Fibroblast of pulmonary artery (primary cell): ENCODE measurements at regions not wholly inside any gene's neighbourhood (a gene's known extent, or its start where the extent isn't known, plus 50 kb on each side); places are given as distances from the start of the nearest gene placed in this dataset.

ENCODE experiments used
- DNase-seq: peaks from one replicate; pipeline ENCODE4 v3.0.0-alpha.2; 2010; ENCODE audit warnings: low read depth
- H3K4me3 ChIP-seq: replicated peaks from 2 replicates; pipeline ENCODE4 v1.5.1; 2011; ENCODE audit warnings: low read depth, mild to moderate bottlenecking, control low read depth, low read length, moderate library complexity
- TF ChIP-seq, protein P1 (sequence below): IDR thresholded peaks from 2 replicates; pipeline ENCODE4 v1.5.1; 2011; ENCODE audit warnings: mild to moderate bottlenecking, control low read depth, low read length, inconsistent platforms; ENCODE audit errors: missing control alignments

DNA sequence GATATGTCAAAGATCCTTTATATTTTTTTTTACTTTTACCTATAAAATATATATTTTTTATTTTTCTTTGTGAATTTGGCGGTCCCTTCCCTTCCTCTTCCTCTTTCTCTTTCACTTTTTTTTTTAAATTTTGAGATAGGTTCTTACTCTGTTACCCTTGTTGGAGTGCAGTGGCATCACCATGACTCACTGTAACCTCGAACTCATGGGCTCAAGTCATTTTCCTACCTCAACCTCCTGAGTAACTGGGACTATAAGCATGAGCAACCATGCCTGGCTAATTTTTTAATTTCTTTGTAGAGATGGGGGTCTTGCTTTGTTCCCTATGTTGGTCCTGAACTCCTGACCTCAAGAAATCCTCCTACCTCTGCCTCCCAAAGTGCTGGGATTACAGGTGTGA, 258.0 kb upstream of the CLINT1 start:
- TF ChIP-seq, protein P1, sequence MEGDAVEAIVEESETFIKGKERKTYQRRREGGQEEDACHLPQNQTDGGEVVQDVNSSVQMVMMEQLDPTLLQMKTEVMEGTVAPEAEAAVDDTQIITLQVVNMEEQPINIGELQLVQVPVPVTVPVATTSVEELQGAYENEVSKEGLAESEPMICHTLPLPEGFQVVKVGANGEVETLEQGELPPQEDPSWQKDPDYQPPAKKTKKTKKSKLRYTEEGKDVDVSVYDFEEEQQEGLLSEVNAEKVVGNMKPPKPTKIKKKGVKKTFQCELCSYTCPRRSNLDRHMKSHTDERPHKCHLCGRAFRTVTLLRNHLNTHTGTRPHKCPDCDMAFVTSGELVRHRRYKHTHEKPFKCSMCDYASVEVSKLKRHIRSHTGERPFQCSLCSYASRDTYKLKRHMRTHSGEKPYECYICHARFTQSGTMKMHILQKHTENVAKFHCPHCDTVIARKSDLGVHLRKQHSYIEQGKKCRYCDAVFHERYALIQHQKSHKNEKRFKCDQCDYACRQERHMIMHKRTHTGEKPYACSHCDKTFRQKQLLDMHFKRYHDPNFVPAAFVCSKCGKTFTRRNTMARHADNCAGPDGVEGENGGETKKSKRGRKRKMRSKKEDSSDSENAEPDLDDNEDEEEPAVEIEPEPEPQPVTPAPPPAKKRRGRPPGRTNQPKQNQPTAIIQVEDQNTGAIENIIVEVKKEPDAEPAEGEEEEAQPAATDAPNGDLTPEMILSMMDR = no peak

DNA sequence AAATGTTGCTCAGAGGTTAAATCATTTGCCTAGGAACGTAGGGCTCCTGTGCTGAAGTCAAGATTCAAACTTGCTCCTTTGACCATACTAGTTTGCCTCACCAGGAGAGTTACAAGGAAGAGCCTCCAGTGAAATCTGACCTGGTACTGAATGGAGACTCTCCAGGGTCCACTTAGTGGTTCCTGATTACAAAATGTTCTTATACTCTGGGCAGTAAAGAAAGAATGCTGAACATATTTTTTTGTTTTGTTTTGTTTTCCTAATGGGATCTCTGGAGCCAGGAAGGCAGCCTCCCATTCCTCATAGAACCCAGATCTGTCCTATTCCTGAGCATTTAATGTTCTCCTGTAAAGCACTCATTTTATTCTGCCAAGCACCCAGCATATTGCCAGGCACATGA, 256.5 kb upstream of the CLINT1 start:
- TF ChIP-seq, protein P1 = no peak
- DNase-seq = no peak
- H3K4me3 ChIP-seq = no peak overlapping the region

More for the DNA sequence above, 258.0 kb upstream of the CLINT1 start:
- no peak for DNase-seq
- no peak overlapping the region for H3K4me3 ChIP-seq

DNA sequence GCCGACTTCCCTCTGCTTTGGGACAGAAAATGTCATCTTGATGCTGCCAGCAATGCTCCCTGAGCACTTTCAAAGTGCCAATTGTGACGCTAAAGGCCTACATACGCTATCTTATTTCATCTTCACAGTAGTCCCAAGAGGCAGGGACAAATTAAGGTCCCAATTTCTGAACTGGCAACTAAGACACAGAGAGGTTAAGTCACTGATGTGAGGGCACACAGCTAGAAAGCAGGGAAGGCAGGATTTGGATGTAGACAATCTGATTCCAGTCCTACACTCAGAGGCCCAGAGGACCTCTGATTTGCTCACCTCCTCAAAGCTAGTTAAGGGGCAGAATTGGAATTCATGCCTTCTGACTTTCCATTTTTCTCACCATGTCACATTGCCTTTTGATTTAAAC, 249.2 kb upstream of the CLINT1 start:
- TF ChIP-seq, protein P1 = no peak
- DNase-seq = no peak
- no peak overlapping the region for H3K4me3 ChIP-seq

DNA sequence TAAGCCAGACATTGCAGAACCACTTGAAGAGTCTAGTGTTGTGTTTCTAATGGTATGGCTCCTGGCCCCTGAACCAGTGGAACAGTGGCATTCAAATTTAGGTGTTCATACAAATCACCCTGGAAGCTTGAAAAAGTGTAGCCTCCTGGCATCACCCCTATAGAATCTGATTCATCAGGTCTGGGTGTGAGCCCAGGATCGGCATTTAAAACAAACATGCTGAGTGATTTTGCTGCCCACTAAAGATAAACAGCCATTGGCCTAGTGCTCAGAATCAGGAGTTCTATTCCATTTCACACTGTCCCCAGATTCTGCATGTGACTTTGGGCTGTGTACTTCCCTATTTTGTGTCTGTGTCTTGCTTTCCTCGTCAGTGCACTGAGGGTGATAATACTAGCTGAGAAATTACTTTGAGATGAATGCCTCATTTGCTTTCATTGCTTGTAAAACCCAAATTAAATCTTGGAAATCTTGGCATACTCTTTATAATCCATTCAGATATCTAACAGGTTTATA, 241.5 kb upstream of the CLINT1 start:
- DNase-seq = no peak
- TF ChIP-seq, protein P1 = no peak

DNA sequence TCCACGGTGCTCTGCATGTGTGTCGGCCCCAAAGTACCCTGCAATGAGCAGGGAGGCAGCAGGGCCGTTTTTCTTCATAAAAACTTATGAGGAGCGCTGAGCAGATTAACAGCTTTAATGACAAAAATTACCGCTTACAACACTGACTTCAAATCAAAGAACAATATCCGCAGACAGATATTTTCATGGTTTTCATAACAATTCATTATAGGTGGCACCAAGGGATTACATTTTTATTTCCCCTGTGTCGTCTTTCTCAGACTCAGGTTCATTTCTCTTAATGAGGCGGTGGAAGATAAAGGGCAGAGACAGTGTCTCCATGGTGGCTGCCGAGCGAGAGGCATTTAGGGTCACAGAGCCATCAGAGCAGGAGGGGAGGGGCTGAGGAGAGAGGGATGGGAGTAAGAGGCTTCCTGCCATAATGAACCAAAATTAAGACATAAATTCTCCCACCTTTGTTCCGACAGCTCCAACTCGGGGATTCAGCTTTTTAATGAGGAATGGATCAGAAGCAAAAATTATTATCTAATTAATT, 240.7 kb upstream of the CLINT1 start:
- TF ChIP-seq, protein P1 = no peak
- no peak overlapping the region for H3K4me3 ChIP-seq
- DNase-seq = no peak

More for the DNA sequence above, 241.5 kb upstream of the CLINT1 start:
- no peak overlapping the region for H3K4me3 ChIP-seq

DNA sequence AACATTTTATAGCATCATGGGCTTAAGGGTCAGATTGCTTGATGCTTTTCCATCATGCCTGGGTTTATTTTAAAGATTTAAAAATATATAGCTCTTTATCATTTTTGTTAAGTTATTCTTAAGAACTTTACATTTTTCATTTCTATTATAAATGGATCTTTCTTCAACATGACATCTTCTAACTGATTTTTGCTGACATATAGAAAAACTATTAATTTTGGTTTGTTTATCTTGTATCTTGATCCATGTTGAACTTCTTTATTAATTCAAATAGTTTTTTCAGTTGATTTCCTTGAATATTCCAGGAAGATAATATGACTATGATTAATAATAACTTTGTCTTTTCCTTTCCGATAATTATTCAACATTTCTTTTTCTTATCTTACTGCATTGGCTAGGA, 237.9 kb upstream of the CLINT1 start:
- TF ChIP-seq, protein P1 = no peak
- no peak for DNase-seq

DNA sequence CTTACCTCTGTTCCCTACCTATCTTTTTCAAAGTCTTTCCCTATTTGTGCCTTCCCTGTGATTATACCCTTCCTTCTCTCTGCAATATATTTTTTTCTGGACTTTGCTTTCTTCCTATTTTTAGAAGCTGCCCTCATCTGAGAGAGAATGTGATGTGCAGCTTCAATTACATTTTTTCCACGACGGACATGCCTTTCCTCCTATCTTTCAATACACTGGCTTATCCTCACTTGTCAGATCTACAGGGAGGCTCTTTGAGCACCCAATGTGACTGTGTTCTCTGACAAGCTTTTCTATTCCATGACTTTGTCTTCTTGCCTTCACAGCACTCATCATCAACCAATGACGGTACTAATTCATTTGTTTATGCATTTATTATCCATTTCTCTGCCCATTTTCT, 227.9 kb upstream of the CLINT1 start:
- no peak overlapping the region for H3K4me3 ChIP-seq
- TF ChIP-seq, protein P1 = no peak
- DNase-seq = no peak

More for the DNA sequence above, 237.9 kb upstream of the CLINT1 start:
- no peak overlapping the region for H3K4me3 ChIP-seq
